K562 (cell line): ENCODE measurements at regions not wholly inside any gene's neighbourhood (a gene's known extent, or its start where the extent isn't known, plus 50 kb on each side); places are given as distances from the start of the nearest gene placed in this dataset.

ENCODE experiments used
- ATAC-seq: fragments of 200-7000 bp; cut with Tn5 transposase; 3 replicates; pipeline ENCODE4 v1.9.1; 2020; ENCODE audit warnings: moderate library complexity
- BruUV-seq: library from RNA; stranded (reverse); fragments of 400-500 nt; replicated peaks from 2 replicates; lab custom pipeline; 2021; lab: Mats Ljungman, UMichigan
- CTCF ChIA-PET: fragments of 300-600 bp; formaldehyde crosslinking; extraction: SDS; loops from one replicate; lab custom pipeline; 2021; ENCODE audit warnings: low intra/inter-chr PET ratio; lab: Yijun Ruan, JAX
- POLR2A ChIA-PET: fragments of 300-600, 350-650 bp; sonication (Branson Sonifier 250); formaldehyde crosslinking; extraction: SDS; loops from one replicate; lab custom pipeline; 2021; ENCODE audit warnings: antibody characterized with exemption, inconsistent platforms; lab: Yijun Ruan, JAX
- DNase-seq, 4 experiments: peaks; one replicate each; pipeline versions ENCODE4 v3.0.0 to v3.0.0-alpha.2; 2011 to 2018; ENCODE audit warnings: low spot score in 3 of 4, mixed read lengths in 3 of 4; ENCODE audit errors: extremely low read depth in 1 of 4
- FAIRE-seq: peaks from 2 replicates; lab custom pipeline; 2011; peaks lifted over from hg19 to GRCh38; lab: Jason Lieb, UNC
- H2AFZ ChIP-seq: 2 replicates; pipeline ENCODE4 v1.6.0; 2011; ENCODE audit warnings: low read depth, low read length, control low read depth, inconsistent platforms
- H3K27ac ChIP-seq: fragments of 200-600 bp; 3 replicates; pipeline ENCODE4 v1.8.0; 2011; ENCODE audit warnings: low read depth, mild to moderate bottlenecking, control low read depth, inconsistent platforms, low read length, moderate library complexity, mixed read lengths; ENCODE audit errors: extremely low read depth
- H3K27me3 ChIP-seq, 2 experiments: fragments of 300-600 bp in 1 of 2; 2 replicates in 1 of 2; 3 replicates in 1 of 2; pipeline versions ENCODE4 v1.6.0 to v1.8.0; 2011; ENCODE audit warnings: inconsistent platforms in 2 of 2, low read length in 2 of 2, mild to moderate bottlenecking in 1 of 2, mixed read lengths in 1 of 2, moderate library complexity in 1 of 2; ENCODE audit not compliant: control insufficient read depth in 2 of 2, insufficient read depth in 2 of 2
- H3K36me3 ChIP-seq: fragments of 300-600 bp; 3 replicates; pipeline ENCODE4 v1.8.0; 2011; ENCODE audit warnings: mild to moderate bottlenecking, low read length, inconsistent platforms; ENCODE audit not compliant: control insufficient read depth, insufficient read depth
- H3K4me1 ChIP-seq, 2 experiments: fragments of 200-600 bp in 1 of 2; replicated peaks in 1 of 2; 2 replicates in 1 of 2; 3 replicates in 1 of 2; pipeline versions ENCODE4 v1.5.1 to v1.8.0; 2011; ENCODE audit warnings: inconsistent platforms in 2 of 2, low read length in 2 of 2, mild to moderate bottlenecking in 1 of 2, mixed read lengths in 1 of 2, moderate library complexity in 1 of 2; ENCODE audit not compliant: control insufficient read depth in 2 of 2, insufficient read depth in 2 of 2
- H3K4me2 ChIP-seq: 2 replicates; pipeline ENCODE4 v1.6.1; 2011; ENCODE audit warnings: low read length, control low read depth, inconsistent platforms, mixed read lengths; ENCODE audit not compliant: insufficient read depth
- H3K4me3 ChIP-seq: fragments of 200-600 bp; sonication (generic), shearing (Covaris generic); 2 replicates; pipeline ENCODE4 v1.5.1; 2016; ENCODE audit warnings: control low read depth, inconsistent platforms
- H3K79me2 ChIP-seq: fragments of 200-600 bp; 3 replicates; pipeline ENCODE4 v1.8.0; 2011; ENCODE audit warnings: low read length, inconsistent platforms; ENCODE audit not compliant: control insufficient read depth, insufficient read depth
- H3K9ac ChIP-seq, 2 experiments: 2 replicates each; pipeline versions ENCODE4 v1.6.0 to v1.6.1; 2011; ENCODE audit warnings: low read depth in 2 of 2, low read length in 2 of 2, control low read depth in 1 of 2, inconsistent platforms in 1 of 2, mild to moderate bottlenecking in 1 of 2, mixed read lengths in 1 of 2; ENCODE audit not compliant: insufficient read depth in 1 of 2
- H3K9me1 ChIP-seq: one replicate; pipeline ENCODE4 v1.6.0; 2011; ENCODE audit warnings: inconsistent platforms, mild to moderate bottlenecking, low read length, moderate library complexity; ENCODE audit not compliant: control insufficient read depth, insufficient read depth
- H3K9me3 ChIP-seq: replicated peaks from 2 replicates; pipeline ENCODE4 v1.5.1; 2011; ENCODE audit warnings: low read depth, low read length, inconsistent platforms; ENCODE audit not compliant: control insufficient read depth, insufficient read depth
- H4K20me1 ChIP-seq: replicated peaks from 2 replicates; pipeline ENCODE4 v1.6.1; 2011; ENCODE audit warnings: low read length, inconsistent platforms, mixed read lengths; ENCODE audit not compliant: control insufficient read depth, insufficient read depth
- CBFB ChIP-seq: sonication (generic); formaldehyde crosslinking; IDR thresholded peaks from 2 replicates; pipeline ENCODE4 v1.4.0; 2020; ENCODE audit warnings: mild to moderate bottlenecking, missing genetic modification reagents
- FOXM1 ChIP-seq, 2 experiments: fragments of 450-650 bp in 1 of 2; sonication (generic) in 1 of 2; formaldehyde crosslinking in 1 of 2; IDR thresholded peaks; 2 replicates each; pipeline versions ENCODE4 v1.6.1 to v1.9.0; 2017 to 2022; ENCODE audit warnings: low read depth in 2 of 2, mild to moderate bottlenecking in 2 of 2, missing genetic modification reagents in 1 of 2, moderate library complexity in 1 of 2
- HOMEZ ChIP-seq: fragments of 250-450 bp; sonication (Bioruptor Pico); IDR thresholded peaks from 2 replicates; pipeline ENCODE4 v1.4.0; 2020; ENCODE audit warnings: mild to moderate bottlenecking, moderate library complexity
- IFI16 ChIP-seq: fragments of 250-450 bp; sonication (Bioruptor Pico); IDR thresholded peaks from 2 replicates; pipeline ENCODE4 v2.1.2; 2022; ENCODE audit warnings: mild to moderate bottlenecking, inconsistent platforms
- PTTG1 ChIP-seq: fragments of 450-650 bp; IDR thresholded peaks from 2 replicates; pipeline ENCODE4 v1.6.1; 2016; ENCODE audit warnings: low read depth, mild to moderate bottlenecking, missing genetic modification characterization, missing compliant biosample characterization
- SFPQ ChIP-seq: fragments of 200-400 bp; formaldehyde crosslinking; IDR thresholded peaks from 2 replicates; pipeline ENCODE4 v1.6.1; 2017; ENCODE audit warnings: mild to moderate bottlenecking, low read depth, low read length, moderate library complexity
- TARDBP ChIP-seq: fragments of 450-650 bp; IDR thresholded peaks from 2 replicates; pipeline ENCODE4 v1.6.1; 2016
- TCF3 ChIP-seq: sonication (generic); formaldehyde crosslinking; IDR thresholded peaks from 2 replicates; pipeline ENCODE4 v1.4.0; 2020; ENCODE audit warnings: mild to moderate bottlenecking, missing genetic modification reagents
- WGBS: fragments of 100-300 bp; shearing (Covaris generic); methylation state at CpG from one replicate; pipeline ENCODE4 v1.1.6; 2016; ENCODE audit warnings: low coverage, mixed read lengths; ENCODE audit not compliant: insufficient coverage; ENCODE audit errors: missing lambda C conversion rate; 5-methylcytosine and 5-hydroxymethylcytosine counted together
- in situ Hi-C: fragments of 300-500 bp; cut with MboI; formaldehyde crosslinking; loops from 4 replicates; pipeline ENCODE4 v1.15.0; 2018; ENCODE audit warnings: inconsistent platforms, mixed read lengths
- intact Hi-C: fragments of 100-400 bp; cut with micrococcal nuclease; formaldehyde crosslinking; loops from 2 replicates; pipeline ENCODE4 v1.14.2; 2022
- TF ChIP-seq, protein P1 (sequence below): fragments of 250-450 bp; sonication (Bioruptor Pico); IDR thresholded peaks from 2 replicates; pipeline ENCODE4 v1.4.0; 2020
- TF ChIP-seq, protein P2 (sequence below): sonication (generic); formaldehyde crosslinking; IDR thresholded peaks from 2 replicates; pipeline ENCODE4 v1.8.0; 2022; ENCODE audit warnings: missing genetic modification reagents, mild to moderate bottlenecking, borderline replicate concordance
- TF ChIP-seq, protein P3 (sequence below): fragments of 250-450 bp; sonication (Bioruptor Pico); IDR thresholded peaks from 2 replicates; pipeline ENCODE4 v1.8.0; 2021; ENCODE audit warnings: moderate library complexity, mild to moderate bottlenecking, inconsistent platforms

GRCh38 chr13:50693727-50694126 lies 149.8 kb downstream of the DLEU7 start (continued):
- TF ChIP-seq HOMEZ (CRISPR knock-in tag) = no peak
- TF ChIP-seq, all 486 proteins: peak for 0

- no TSS peak for BruUV-seq
- H3K9me1 ChIP-seq = no peaks in the 10 kb centered on the region
- CTCF ChIA-PET = no interaction called here
- FAIRE-seq = no peak
- no peaks in the 10 kb centered on the region for H4K20me1 ChIP-seq
- ATAC-seq = no peak
- H3K36me3 ChIP-seq = no peaks in the 10 kb centered on the region
- H2AFZ ChIP-seq = no peak overlapping the region
- POLR2A ChIA-PET = no interaction called here
- DNase-seq = no peak
- no peaks in the 10 kb centered on the region for H3K79me2 ChIP-seq
- H3K27me3 ChIP-seq = no peaks in the 10 kb centered on the region
- no peaks in the 10 kb centered on the region for H3K4me1 ChIP-seq
- no peak overlapping the region for H3K4me3 ChIP-seq
- WGBS = 0% methylated on average over 3 of the region's 4 CpGs
- H3K4me2 ChIP-seq = no peak overlapping the region
- H3K9me3 ChIP-seq = no peaks in the 10 kb centered on the region
- intact Hi-C loops (no loop called here), in situ Hi-C loops (no loop called here)
- H3K27ac ChIP-seq = no peak overlapping the region
- no peak overlapping the region for H3K9ac ChIP-seq
- TF ChIP-seq, protein P1, sequence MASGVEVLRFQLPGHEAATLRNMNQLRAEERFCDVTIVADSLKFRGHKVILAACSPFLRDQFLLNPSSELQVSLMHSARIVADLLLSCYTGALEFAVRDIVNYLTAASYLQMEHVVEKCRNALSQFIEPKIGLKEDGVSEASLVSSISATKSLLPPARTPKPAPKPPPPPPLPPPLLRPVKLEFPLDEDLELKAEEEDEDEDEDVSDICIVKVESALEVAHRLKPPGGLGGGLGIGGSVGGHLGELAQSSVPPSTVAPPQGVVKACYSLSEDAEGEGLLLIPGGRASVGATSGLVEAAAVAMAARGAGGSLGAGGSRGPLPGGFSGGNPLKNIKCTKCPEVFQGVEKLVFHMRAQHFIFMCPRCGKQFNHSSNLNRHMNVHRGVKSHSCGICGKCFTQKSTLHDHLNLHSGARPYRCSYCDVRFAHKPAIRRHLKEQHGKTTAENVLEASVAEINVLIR (CRISPR knock-in tag) = no peak
- TF ChIP-seq, protein P2, sequence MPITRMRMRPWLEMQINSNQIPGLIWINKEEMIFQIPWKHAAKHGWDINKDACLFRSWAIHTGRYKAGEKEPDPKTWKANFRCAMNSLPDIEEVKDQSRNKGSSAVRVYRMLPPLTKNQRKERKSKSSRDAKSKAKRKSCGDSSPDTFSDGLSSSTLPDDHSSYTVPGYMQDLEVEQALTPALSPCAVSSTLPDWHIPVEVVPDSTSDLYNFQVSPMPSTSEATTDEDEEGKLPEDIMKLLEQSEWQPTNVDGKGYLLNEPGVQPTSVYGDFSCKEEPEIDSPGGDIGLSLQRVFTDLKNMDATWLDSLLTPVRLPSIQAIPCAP = no peak
- TF ChIP-seq CBFB (CRISPR knock-in tag) = no peak
- TF ChIP-seq SFPQ = no peak
- TF ChIP-seq, protein P3, sequence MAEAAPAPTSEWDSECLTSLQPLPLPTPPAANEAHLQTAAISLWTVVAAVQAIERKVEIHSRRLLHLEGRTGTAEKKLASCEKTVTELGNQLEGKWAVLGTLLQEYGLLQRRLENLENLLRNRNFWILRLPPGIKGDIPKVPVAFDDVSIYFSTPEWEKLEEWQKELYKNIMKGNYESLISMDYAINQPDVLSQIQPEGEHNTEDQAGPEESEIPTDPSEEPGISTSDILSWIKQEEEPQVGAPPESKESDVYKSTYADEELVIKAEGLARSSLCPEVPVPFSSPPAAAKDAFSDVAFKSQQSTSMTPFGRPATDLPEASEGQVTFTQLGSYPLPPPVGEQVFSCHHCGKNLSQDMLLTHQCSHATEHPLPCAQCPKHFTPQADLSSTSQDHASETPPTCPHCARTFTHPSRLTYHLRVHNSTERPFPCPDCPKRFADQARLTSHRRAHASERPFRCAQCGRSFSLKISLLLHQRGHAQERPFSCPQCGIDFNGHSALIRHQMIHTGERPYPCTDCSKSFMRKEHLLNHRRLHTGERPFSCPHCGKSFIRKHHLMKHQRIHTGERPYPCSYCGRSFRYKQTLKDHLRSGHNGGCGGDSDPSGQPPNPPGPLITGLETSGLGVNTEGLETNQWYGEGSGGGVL = no peak
- TF ChIP-seq PTTG1 = no peak
- TF ChIP-seq TARDBP = no peak
- TF ChIP-seq TCF3 (CRISPR knock-in tag) = no peak
- TF ChIP-seq IFI16 = no peak
- no peak for TF ChIP-seq FOXM1 (IDR thresholded peaks at IDR 0.05; ENCODE audit: low read depth)
- no peak for TF ChIP-seq FOXM1 (CRISPR knock-in tag; IDR thresholded peaks at IDR 0.05; ENCODE audit: low read depth)
These were observed 145.5 kb downstream of the DLEU7 start for GRCh38 chr13:50697746-50698539.
